Endothelial cell of umbilical vein (primary cell): ENCODE measurements at regions not wholly inside any gene's neighbourhood (a gene's known extent, or its start where the extent isn't known, plus 50 kb on each side); places are given as distances from the start of the nearest gene placed in this dataset.

ENCODE experiments used
- BruUV-seq: library from RNA; stranded (reverse); fragments of 400-500 nt; replicated peaks from 2 replicates; lab custom pipeline; 2021; lab: Mats Ljungman, UMichigan
- CTCF ChIA-PET: fragments of 300-600, 350-600 bp; sonication (Branson Sonifier 250); formaldehyde crosslinking; loops from one replicate; lab custom pipeline; 2021; ENCODE audit warnings: antibody characterized with exemption, inconsistent platforms; lab: Charles Lee
- POLR2A ChIA-PET: fragments of 300-600, 350-600 bp; sonication (Branson Sonifier 250); formaldehyde crosslinking; loops from one replicate; lab custom pipeline; 2021; ENCODE audit warnings: antibody characterized with exemption, inconsistent platforms; lab: Charles Lee
- DNase-seq: peaks from one replicate; pipeline ENCODE4 v3.0.0-alpha.2; 2011; ENCODE audit warnings: low read depth, low spot score
- FAIRE-seq: peaks from 2 replicates; lab custom pipeline; 2011; peaks lifted over from hg19 to GRCh38; lab: Jason Lieb, UNC
- H2AFZ ChIP-seq: 2 replicates; pipeline ENCODE4 v1.6.0; 2012; ENCODE audit warnings: low read depth, low read length, control low read depth, inconsistent platforms
- H3K27ac ChIP-seq: 2 replicates; pipeline ENCODE4 v1.5.1; 2011; ENCODE audit warnings: low read depth, mild to moderate bottlenecking, control low read depth, low read length, moderate library complexity; ENCODE audit not compliant: insufficient read depth
- H3K27me3 ChIP-seq, 2 experiments: 2 replicates each; pipeline versions ENCODE4 v1.6.0 to v1.6.1; 2011; ENCODE audit warnings: low read length in 2 of 2, mixed read lengths in 1 of 2; ENCODE audit not compliant: control insufficient read depth in 2 of 2, insufficient read depth in 2 of 2
- H3K36me3 ChIP-seq, 2 experiments: 2 replicates in 1 of 2; 3 replicates in 1 of 2; pipeline ENCODE4 v1.5.1; 2011; ENCODE audit warnings: low read length in 2 of 2, mild to moderate bottlenecking in 1 of 2, moderate library complexity in 1 of 2; ENCODE audit not compliant: control insufficient read depth in 2 of 2, insufficient read depth in 2 of 2; ENCODE audit errors: extremely low read depth in 1 of 2
- H3K4me1 ChIP-seq: 3 replicates; pipeline ENCODE4 v1.5.1; 2011; ENCODE audit warnings: mild to moderate bottlenecking, low read length; ENCODE audit not compliant: control insufficient read depth, insufficient read depth; ENCODE audit errors: extremely low read depth
- H3K4me2 ChIP-seq: 2 replicates; pipeline ENCODE4 v1.6.1; 2011; ENCODE audit warnings: low read length, control low read depth, mixed read lengths; ENCODE audit not compliant: insufficient read depth
- H3K4me3 ChIP-seq, 3 experiments: fragments of 200-600 bp in 1 of 3; sonication (generic), shearing (Covaris generic) in 1 of 3; replicated peaks in 1 of 3; 2 replicates each; pipeline ENCODE4 v1.5.1; 2011 to 2016; ENCODE audit warnings: control low read depth in 3 of 3, low read length in 3 of 3, mild to moderate bottlenecking in 2 of 3, inconsistent platforms in 1 of 3, low read depth in 1 of 3, moderate library complexity in 1 of 3; ENCODE audit not compliant: insufficient read depth in 1 of 3
- H3K79me2 ChIP-seq: 2 replicates; pipeline ENCODE4 v1.6.0; 2012; ENCODE audit warnings: low read length, inconsistent platforms; ENCODE audit not compliant: control insufficient read depth, insufficient read depth
- H3K9ac ChIP-seq: replicated peaks from 2 replicates; pipeline ENCODE3; 2011; ENCODE audit warnings: low read length, control low read depth; ENCODE audit not compliant: insufficient read depth; ENCODE audit errors: extremely low read depth
- H3K9me1 ChIP-seq: replicated peaks from 3 replicates; pipeline ENCODE4 v1.6.0; 2011; ENCODE audit warnings: mild to moderate bottlenecking, low read length; ENCODE audit not compliant: control insufficient read depth, insufficient read depth; ENCODE audit errors: extremely low read depth
- H3K9me3 ChIP-seq: replicated peaks from 2 replicates; pipeline ENCODE4 v1.5.1; 2012; ENCODE audit warnings: low read length, inconsistent platforms; ENCODE audit not compliant: control insufficient read depth, insufficient read depth
- H4K20me1 ChIP-seq: replicated peaks from 2 replicates; pipeline ENCODE3; 2011; ENCODE audit warnings: mild to moderate bottlenecking, low read length; ENCODE audit not compliant: control insufficient read depth, insufficient read depth; ENCODE audit errors: extremely low read depth
- FOS ChIP-seq: IDR thresholded peaks from 2 replicates; pipeline ENCODE4 v1.6.1; 2011; ENCODE audit warnings: mild to moderate bottlenecking, low read length, moderate library complexity, borderline replicate concordance; ENCODE audit not compliant: insufficient read depth
- GATA2 ChIP-seq: IDR thresholded peaks from 2 replicates; pipeline ENCODE4 v1.7.0; 2011; ENCODE audit warnings: low read depth, mild to moderate bottlenecking, moderate library complexity, mixed read lengths, low read length; ENCODE audit not compliant: insufficient read length, insufficient read depth
- JUN ChIP-seq: IDR thresholded peaks from 2 replicates; pipeline ENCODE4 v1.6.1; 2011; ENCODE audit warnings: borderline replicate concordance, low read depth; ENCODE audit not compliant: insufficient read length, insufficient read depth
- MYC ChIP-seq: IDR thresholded peaks from one replicate; pipeline ENCODE4 v1.6.1; 2011; ENCODE audit warnings: mild to moderate bottlenecking, low read depth, low read length
- POLR2A ChIP-seq: IDR thresholded peaks from 2 replicates; pipeline ENCODE4 v1.6.1; 2012; ENCODE audit warnings: low read depth, mild to moderate bottlenecking, control low read depth, low read length
- POLR2AphosphoS5 ChIP-seq: IDR thresholded peaks from 2 replicates; pipeline ENCODE4 v1.6.1; 2012; ENCODE audit warnings: low read depth, mild to moderate bottlenecking, control low read depth, low read length, moderate library complexity; ENCODE audit not compliant: insufficient read depth
- dilution Hi-C: fragments of 300-500 bp; cut with MboI; formaldehyde crosslinking; loops from one replicate; pipeline ENCODE4 v1.15.0; 2019; ENCODE audit warnings: low sequenced_read_pairs; ENCODE audit not compliant: extremely low pct_ligation_motif_present
- intact Hi-C: fragments of 100-400 bp; cut with micrococcal nuclease; formaldehyde crosslinking; loops from one replicate; pipeline ENCODE4 v1.10.0; 2022
- TF ChIP-seq, protein P1 (sequence below), 2 donors: IDR thresholded peaks; 1 replicate in 1 of 2; 2 replicates in 1 of 2; pipeline ENCODE4 v1.5.1; 2011; ENCODE audit warnings: low read length in 2 of 2, mild to moderate bottlenecking in 2 of 2, moderate library complexity in 2 of 2, control low read depth in 1 of 2, inconsistent platforms in 1 of 2, low read depth in 1 of 2; ENCODE audit not compliant: insufficient read depth in 1 of 2; ENCODE audit errors: extremely low read depth in 1 of 2
- TF ChIP-seq, protein P2 (sequence below): IDR thresholded peaks from 2 replicates; pipeline ENCODE4 v1.6.1; 2011; ENCODE audit not compliant: insufficient read depth, insufficient read length

DNA sequence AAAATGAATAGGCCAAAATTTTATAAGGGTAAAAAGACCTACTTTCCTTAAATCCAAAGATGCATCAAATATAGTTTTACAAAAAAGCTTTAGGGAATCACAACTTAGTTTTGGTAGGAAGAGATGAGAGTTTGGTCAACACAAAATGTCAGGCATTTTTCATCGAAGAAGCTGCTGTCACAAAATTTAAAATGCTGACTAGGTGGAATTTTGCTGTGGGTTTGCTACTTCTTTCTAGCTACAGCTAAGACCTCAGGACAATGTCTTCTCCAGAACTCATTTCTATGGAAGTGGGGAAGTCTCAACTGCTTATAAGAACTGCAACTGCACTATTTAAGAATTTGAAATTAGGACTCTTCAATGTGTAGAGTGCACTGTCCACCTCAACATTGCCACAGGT lies 351.1 kb downstream of the HAO1 start:
- no peaks in the 10 kb centered on the region for H3K9me1 ChIP-seq
- no peak overlapping the region for H3K9ac ChIP-seq
- H3K27me3 ChIP-seq = no peaks in the 10 kb centered on the region
- H3K4me3 ChIP-seq = no peak overlapping the region
- no peaks in the 10 kb centered on the region for H3K36me3 ChIP-seq
- H3K4me1 ChIP-seq = no peaks in the 10 kb centered on the region
- dilution Hi-C loops (no loop called here), intact Hi-C loops (no loop called here)
- DNase-seq (no peak), FAIRE-seq (no peak)
- no peaks in the 10 kb centered on the region for H4K20me1 ChIP-seq
- TF ChIP-seq POLR2A (no peak), MYC (no peak), POLR2AphosphoS5 (no peak), FOS (no peak)
- TF ChIP-seq, protein P1, sequence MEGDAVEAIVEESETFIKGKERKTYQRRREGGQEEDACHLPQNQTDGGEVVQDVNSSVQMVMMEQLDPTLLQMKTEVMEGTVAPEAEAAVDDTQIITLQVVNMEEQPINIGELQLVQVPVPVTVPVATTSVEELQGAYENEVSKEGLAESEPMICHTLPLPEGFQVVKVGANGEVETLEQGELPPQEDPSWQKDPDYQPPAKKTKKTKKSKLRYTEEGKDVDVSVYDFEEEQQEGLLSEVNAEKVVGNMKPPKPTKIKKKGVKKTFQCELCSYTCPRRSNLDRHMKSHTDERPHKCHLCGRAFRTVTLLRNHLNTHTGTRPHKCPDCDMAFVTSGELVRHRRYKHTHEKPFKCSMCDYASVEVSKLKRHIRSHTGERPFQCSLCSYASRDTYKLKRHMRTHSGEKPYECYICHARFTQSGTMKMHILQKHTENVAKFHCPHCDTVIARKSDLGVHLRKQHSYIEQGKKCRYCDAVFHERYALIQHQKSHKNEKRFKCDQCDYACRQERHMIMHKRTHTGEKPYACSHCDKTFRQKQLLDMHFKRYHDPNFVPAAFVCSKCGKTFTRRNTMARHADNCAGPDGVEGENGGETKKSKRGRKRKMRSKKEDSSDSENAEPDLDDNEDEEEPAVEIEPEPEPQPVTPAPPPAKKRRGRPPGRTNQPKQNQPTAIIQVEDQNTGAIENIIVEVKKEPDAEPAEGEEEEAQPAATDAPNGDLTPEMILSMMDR (IDR thresholded peaks at IDR 0.05; ENCODE audit: extremely low read depth in 1 of 2, insufficient read depth in 1 of 2, low read depth in 1 of 2, low read length in 2 of 2) = no peak
- H3K79me2 ChIP-seq = no peaks in the 10 kb centered on the region
- H2AFZ ChIP-seq = no peak overlapping the region
- H3K9me3 ChIP-seq = no peaks in the 10 kb centered on the region
- no peak overlapping the region for H3K27ac ChIP-seq
- H3K4me2 ChIP-seq = no peak overlapping the region
- ChIA-PET POLR2A (no interaction called here), CTCF (no interaction called here)
- no TSS peak for BruUV-seq

DNA sequence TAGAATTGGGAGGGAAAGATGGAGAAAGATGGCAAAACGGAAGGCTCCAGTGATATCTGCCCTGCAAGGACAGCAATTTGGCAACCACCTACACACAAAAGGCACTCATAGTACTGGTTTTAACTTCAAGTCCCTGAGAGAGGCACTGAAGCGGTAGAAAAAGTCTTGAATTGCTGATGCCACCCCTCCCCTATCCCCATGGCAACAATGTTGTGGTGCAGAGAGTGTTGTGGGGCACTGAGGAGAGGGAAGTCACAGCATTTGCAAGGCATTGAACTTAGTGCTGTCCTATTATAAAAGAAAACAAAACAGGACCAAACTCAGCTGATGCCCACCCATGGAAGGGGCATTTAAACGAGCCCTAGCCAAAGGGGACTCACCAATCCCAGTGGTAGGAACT lies 343.7 kb downstream of the HAO1 start:
- intact Hi-C loops = no loop called here
- no peak overlapping the region for H3K27ac ChIP-seq
- no peaks in the 10 kb centered on the region for H3K9me1 ChIP-seq
- H3K4me3 ChIP-seq = no peak overlapping the region
- no peaks in the 10 kb centered on the region for H3K4me1 ChIP-seq
- H2AFZ ChIP-seq = no peak overlapping the region
- H3K4me2 ChIP-seq = no peak overlapping the region
- no peaks in the 10 kb centered on the region for H3K36me3 ChIP-seq
- no peak for DNase-seq
- H3K79me2 ChIP-seq = no peaks in the 10 kb centered on the region
- TF ChIP-seq JUN (no peak), GATA2 (no peak), FOS (no peak), POLR2AphosphoS5 (no peak), MYC (no peak), POLR2A (no peak)
- TF ChIP-seq, protein P2, sequence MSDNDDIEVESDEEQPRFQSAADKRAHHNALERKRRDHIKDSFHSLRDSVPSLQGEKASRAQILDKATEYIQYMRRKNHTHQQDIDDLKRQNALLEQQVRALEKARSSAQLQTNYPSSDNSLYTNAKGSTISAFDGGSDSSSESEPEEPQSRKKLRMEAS = no peak
- no peaks in the 10 kb centered on the region for H3K27me3 ChIP-seq
- H4K20me1 ChIP-seq = no peaks in the 10 kb centered on the region
- FAIRE-seq = no peak
- dilution Hi-C loops = no loop called here
- POLR2A ChIA-PET = no interaction called here
- CTCF ChIA-PET = no interaction called here
- H3K9me3 ChIP-seq = no peaks in the 10 kb centered on the region
- no peak overlapping the region for H3K9ac ChIP-seq
- BruUV-seq = no TSS peak
